Tongue (tissue), 1 donor: ENCODE measurements at regions not wholly inside any gene's neighbourhood (a gene's known extent, or its start where the extent isn't known, plus 50 kb on each side); places are given as distances from the start of the nearest gene placed in this dataset.

Experiments
- DNase-seq: peaks from one replicate; pipeline ENCODE4 v3.0.0-alpha.2; 2015

DNA sequence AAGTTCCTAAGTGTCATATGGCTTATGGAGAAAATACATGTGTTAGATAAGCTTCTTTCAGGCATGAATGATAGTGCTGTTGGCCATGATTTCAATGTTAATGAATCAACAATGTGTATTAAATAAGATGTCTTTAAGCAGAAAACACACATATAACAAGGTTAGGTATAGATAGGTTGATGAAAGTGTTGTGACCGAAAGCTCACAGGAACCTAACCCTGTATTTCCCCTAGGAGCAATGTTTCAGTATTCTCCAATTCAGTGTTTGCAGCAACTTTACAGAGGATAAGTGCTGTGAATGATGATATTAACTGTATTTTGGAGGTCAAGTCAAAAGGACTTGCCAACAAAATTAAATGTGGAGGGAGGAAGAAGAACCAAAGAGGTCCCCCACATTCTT is 82.8 kb upstream of the PRDM11 start:
- DNase-seq = no peak

DNA sequence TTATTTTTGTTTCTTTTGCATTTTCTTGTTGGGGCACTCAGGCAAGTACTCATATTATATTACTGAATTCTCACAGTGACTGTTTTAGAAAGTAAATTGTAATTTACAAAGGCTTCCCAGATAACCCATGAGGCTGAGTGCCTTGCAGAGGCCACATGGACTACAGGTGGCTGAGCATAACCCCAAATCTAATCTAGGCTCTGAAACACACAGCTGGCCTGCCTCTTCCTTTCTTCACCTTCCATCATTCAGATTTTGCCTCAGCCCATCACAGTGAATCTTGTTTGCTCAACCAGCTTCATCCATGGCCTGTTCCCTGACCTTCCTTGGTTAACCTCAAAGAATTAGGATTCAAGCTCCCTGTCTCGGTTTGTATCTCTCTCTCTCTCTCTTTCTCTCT is 78.5 kb upstream of the PRDM11 start:
- DNase-seq = no peak

DNA sequence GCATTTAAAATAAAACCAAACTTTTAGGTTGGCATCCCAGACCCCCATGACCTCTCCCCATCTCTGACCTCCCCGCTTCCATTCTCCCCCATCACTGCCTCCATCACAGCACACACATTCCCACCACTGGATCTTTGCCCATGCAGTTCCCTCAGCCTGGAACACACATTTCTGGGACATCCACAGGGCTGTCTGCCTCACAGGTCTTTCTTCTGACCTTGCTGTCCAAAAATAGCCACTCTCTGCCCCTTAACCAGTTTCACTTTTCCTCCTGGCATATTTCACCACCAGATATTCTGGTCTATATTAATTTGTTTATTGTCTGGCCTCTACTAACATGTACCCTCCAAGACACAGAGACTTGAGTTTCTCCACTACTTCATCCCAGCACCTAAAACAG is 75.2 kb upstream of the PRDM11 start:
- DNase-seq = no peak

DNA sequence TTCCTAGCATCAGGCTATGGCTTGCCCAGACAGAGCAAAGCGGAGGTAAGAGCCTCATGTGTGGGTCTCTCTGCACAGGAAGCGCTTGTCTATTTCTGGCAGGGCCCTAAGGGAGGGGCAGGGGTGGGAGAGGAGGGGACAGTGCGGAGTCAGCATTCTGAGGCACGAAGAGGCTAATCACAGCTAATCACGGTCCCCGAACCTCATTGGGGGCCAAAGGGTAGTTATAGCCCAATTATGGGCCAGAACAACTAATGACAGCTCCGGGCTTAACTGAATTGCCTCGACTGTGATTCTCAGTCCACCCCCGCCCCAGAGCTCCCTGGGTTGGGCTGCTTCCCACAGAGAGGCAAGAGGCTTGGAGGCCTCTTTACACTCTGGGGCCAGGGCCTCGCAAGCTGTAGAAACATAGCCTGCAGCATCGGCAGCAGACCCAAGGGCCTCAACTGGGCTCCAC is 72.7 kb upstream of the PRDM11 start:
- DNase-seq = peak; percentile 50

- DNase-seq = no peak
Measured at GRCh38 chr11:45075519-45075918, 70.9 kb upstream of the PRDM11 start.

GRCh38 chr11:45075952-45076351 is 70.5 kb upstream of the PRDM11 start:
- DNase-seq = no peak

- DNase-seq = no peak
Measured at GRCh38 chr11:45076761-45077160, 69.7 kb upstream of the PRDM11 start.

- peak; percentile 76 for DNase-seq
Measured at GRCh38 chr11:45078236-45079074, 68.0 kb upstream of the PRDM11 start.

GRCh38 chr11:45079075-45079444 is 67.4 kb upstream of the PRDM11 start:
- DNase-seq = peak; percentile 41

DNA sequence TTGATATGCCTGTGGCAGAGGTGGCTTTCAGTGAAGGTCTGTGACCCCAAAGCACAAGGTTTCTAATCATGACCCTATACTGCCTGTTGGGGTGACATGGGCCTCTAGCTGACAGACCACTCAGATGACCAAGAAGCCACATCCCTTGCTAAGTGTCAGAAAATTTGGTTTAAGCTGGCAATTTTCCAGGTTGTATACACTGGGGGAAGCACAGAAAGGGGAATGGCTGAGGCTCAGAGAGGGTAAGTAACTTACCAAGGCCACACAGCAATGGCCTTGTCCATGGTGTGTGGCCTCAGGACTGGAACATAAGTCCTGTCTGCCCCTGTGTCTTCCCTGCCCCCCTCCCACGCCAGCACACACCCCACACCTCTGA is 66.9 kb upstream of the PRDM11 start:
- DNase-seq = no peak

GRCh38 chr11:45079943-45080719 is 66.3 kb upstream of the PRDM11 start:
- DNase-seq = no peak

GRCh38 chr11:45082744-45083543 is 63.5 kb upstream of the PRDM11 start:
- DNase-seq = no peak

DNA sequence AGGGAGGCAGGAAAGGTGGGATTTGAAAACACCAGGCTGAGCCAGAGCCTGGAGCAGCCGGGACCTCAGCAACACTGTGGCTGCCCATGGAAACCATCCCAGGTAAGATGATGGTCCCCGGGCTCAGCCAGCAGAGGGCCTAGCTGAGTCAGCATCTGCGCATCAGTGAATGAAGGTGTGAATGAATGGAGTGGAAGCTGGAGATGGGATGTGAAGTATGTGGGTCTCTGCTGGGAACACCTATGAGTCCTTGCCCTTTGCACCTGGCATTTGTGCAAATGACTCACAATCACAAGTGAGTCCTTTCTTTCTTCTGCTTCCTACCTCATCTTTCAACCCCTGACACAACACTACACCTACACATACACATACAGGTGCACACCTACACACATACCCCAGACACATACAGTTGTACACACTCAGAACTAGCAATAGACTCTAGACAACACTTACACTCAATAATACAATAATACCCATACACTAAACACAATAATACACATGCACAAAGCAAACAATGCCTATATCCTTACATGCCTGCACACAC is 62.8 kb upstream of the PRDM11 start:
- no peak for DNase-seq

DNA sequence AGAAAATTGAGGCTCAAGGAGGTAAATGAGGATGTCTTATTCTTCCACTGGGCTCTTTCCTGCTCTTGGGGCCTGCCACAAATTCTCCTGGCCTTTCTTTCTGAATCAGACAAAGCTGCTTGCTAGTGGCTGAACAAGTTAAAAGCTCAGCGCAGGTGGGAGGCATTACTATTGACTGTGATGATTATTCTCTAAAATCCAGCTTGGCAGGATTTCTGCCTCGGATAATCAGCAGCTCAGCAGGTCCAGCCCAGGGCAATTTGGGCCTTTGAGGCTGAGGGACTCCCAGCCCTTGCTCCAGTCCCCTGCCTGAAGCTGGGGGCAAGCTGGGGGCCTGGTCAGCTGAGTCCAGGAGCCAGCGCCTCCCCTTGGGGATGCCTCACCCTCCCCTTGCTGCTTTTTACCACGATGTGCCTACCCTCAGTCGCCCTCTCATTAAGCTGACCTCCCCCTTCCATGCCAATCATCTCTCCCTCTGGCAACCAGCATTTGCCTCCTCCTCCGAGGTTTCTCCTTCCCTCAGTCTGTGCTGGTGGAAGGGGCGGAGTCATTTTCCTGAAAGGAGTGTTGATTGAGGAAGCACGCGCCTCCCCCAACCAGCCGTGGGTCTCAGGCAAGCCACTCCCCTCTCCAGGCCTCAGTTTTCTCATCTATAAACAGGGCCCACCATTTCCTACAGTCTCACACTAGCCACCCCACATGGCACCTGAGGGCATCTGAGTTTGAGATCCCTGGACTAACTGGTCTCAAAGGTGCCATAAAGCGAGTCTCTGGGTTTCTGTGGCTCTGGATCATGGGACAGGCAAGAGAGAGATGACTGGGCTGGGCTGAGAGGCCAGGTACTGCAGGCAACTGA is 60.6 kb upstream of the PRDM11 start:
- DNase-seq = no peak

DNA sequence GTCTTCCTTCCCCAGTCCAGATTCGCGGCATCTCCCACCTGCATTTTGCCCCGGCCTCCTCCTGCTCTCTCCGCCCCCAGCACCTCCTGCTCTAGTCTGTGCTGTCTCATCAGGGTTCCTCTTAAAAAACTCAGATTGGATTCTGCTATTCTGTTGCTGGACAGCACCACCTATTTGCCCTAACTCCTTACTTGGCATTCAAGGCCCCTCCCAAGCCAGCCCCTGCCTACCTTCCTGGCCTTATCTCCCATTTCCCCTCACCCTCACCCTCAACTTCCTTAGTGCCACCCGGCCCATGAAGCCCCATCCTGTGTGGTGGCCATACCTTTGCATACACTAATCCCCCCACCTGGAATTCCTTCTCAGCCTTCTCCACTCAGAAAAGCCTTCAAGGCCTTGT is 59.9 kb upstream of the PRDM11 start:
- no peak for DNase-seq

GRCh38 chr11:45087086-45087899 is 59.1 kb upstream of the PRDM11 start:
- DNase-seq = no peak

- DNase-seq = no peak
Measured at GRCh38 chr11:45087900-45088160, 58.6 kb upstream of the PRDM11 start.

GRCh38 chr11:45089251-45089650 is 57.2 kb upstream of the PRDM11 start:
- DNase-seq = peak; percentile 54

- no peak for DNase-seq
Measured at GRCh38 chr11:45089676-45090499, 56.6 kb upstream of the PRDM11 start.

DNA sequence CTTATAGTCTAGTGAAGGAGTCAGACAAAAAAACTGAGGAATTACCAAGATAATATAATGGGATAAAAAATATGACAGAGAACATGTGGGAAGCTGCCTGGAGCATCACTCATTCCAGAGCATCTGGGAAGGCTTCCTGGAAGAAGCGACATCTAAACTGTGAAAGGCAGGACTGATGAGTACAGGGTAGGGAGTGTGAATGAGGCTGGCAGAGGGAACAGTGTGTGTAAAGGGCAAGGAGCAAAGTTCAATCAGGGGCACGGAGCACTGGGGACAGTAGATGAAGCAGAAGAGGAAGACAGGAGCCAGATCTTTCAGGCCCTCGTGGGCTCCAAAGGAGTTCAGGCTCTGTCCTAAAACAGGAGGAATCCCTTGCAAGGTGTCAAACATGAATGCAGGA is 55.8 kb upstream of the PRDM11 start:
- DNase-seq = no peak
